CD8-positive, alpha-beta memory T cell (primary cell): ENCODE measurements at regions not wholly inside any gene's neighbourhood (a gene's known extent, or its start where the extent isn't known, plus 50 kb on each side); places are given as distances from the start of the nearest gene placed in this dataset.

Source experiments
- CTCF ChIA-PET: fragments of 350-600 bp; sonication (Branson Sonifier 250); formaldehyde crosslinking; loops from one replicate; lab custom pipeline; 2021; ENCODE audit warnings: antibody characterized with exemption; lab: Charles Lee
- POLR2A ChIA-PET: fragments of 350-600 bp; sonication (Branson Sonifier 250); formaldehyde crosslinking; loops from one replicate; lab custom pipeline; 2021; ENCODE audit warnings: antibody characterized with exemption; lab: Charles Lee
- DNase-seq, 5 donors: peaks; one replicate each; pipeline versions ENCODE4 v3.0.0 to v3.0.0-alpha.2; 2020 to 2022; ENCODE audit warnings: mixed read lengths in 1 of 5
- H3K27ac ChIP-seq: one replicate; pipeline ENCODE4 v1.7.0; 2013; ENCODE audit warnings: low read depth, mild to moderate bottlenecking, low read length, moderate library complexity
- H3K27me3 ChIP-seq: 2 replicates; pipeline ENCODE4 v1.7.0; 2013; ENCODE audit warnings: low read length, mild to moderate bottlenecking; ENCODE audit not compliant: insufficient read depth, poor library complexity, severe bottlenecking
- H3K36me3 ChIP-seq: 2 replicates; pipeline ENCODE4 v1.7.0; 2013; ENCODE audit warnings: mild to moderate bottlenecking, low read length, moderate library complexity; ENCODE audit not compliant: insufficient read depth
- H3K4me1 ChIP-seq: 2 replicates; pipeline ENCODE4 v1.7.0; 2013; ENCODE audit warnings: mild to moderate bottlenecking, low read length, moderate library complexity; ENCODE audit not compliant: insufficient read depth
- H3K4me3 ChIP-seq: 2 replicates; pipeline ENCODE4 v1.7.0; 2013; ENCODE audit warnings: mild to moderate bottlenecking, low read length
- H3K9me3 ChIP-seq: 2 replicates; pipeline ENCODE4 v1.7.0; 2013; ENCODE audit warnings: mild to moderate bottlenecking, low read length
- H3K27ac Mint-ChIP-seq, 8 donors: one replicate each; pipeline ENCODE4 v1.8.0; 2020 to 2021; ENCODE audit warnings: mixed read lengths in 8 of 8, mild to moderate bottlenecking in 6 of 8, inconsistent platforms in 3 of 8, moderate library complexity in 3 of 8
- H3K27me3 Mint-ChIP-seq, 2 donors: one replicate each; pipeline ENCODE4 v1.8.0; 2020 to 2021; ENCODE audit warnings: mixed read lengths in 2 of 2, mild to moderate bottlenecking in 1 of 2, moderate library complexity in 1 of 2
- H3K36me3 Mint-ChIP-seq, 3 donors: one replicate each; pipeline ENCODE4 v1.8.0; 2020 to 2021; ENCODE audit warnings: mixed read lengths in 3 of 3, inconsistent platforms in 1 of 3, mild to moderate bottlenecking in 1 of 3
- H3K4me1 Mint-ChIP-seq, 3 donors: one replicate each; pipeline ENCODE4 v1.8.0; 2020 to 2021; ENCODE audit warnings: mixed read lengths in 3 of 3, inconsistent platforms in 1 of 3, mild to moderate bottlenecking in 1 of 3
- H3K4me3 Mint-ChIP-seq, 7 donors: one replicate each; pipeline ENCODE4 v1.8.0; 2020 to 2021; ENCODE audit warnings: mixed read lengths in 7 of 7, mild to moderate bottlenecking in 6 of 7, moderate library complexity in 4 of 7, inconsistent platforms in 2 of 7
- H3K9me3 Mint-ChIP-seq, 5 donors: one replicate each; pipeline ENCODE4 v1.8.0; 2020 to 2022; ENCODE audit warnings: mixed read lengths in 5 of 5, mild to moderate bottlenecking in 3 of 5, moderate library complexity in 2 of 5, inconsistent platforms in 1 of 5

DNA sequence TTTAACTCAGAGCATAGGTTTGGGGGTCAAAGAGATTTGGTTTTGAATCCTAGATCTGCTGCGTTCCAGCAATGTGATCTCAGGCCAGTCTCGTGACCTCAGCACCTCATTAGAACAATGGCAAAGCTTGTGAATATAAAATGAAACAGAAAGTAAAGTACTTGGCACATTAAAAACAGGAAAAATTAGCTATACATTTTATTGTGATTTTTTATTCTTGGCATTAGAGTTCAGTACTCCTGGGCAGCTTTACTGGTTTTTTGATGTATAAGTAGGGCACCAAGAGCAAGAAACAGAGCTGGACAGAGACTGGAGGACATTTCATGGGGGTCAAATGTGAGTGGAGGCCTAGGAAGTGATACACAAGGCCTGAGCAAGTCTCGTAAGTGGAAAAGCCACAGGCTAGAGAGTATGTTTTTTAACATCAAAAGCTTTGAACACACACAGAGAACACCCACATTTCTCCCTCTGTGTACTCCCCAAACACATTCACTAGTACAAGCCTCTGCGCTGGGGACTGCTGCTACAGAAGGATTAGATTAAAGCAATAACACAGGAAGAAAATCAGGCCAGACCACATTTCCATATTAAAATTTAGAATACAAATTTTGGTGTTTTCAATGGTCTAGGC, 157.2 kb upstream of the SLC25A13 start:
- no peak for DNase-seq
- POLR2A ChIA-PET: no interaction called here
- Histone ChIP-seq H3K27me3 (no peaks in the 10 kb centered on the region), H3K4me3 (peak overlapping the region; percentile 20), H3K4me1 (peaks cover 10% of the 10 kb centered on the region), H3K36me3 (no peaks in the 10 kb centered on the region), H3K27ac (no peak overlapping the region), H3K9me3 (no peaks in the 10 kb centered on the region)
- Mint-ChIP-seq H3K9me3 (peaks cover 0 to 2% (median 0%) of the 10 kb centered on the region in 5 donors), H3K4me3 (peak overlapping the region in 5 of 7 donors; percentile 4 to 76 (median 52)), H3K36me3 (peaks cover 0 to 4% (median 1%) of the 10 kb centered on the region in 3 donors), H3K27me3 (peaks cover 1 to 4% of the 10 kb centered on the region in 2 donors), H3K4me1 (peaks cover 10 to 18% (median 14%) of the 10 kb centered on the region in 3 donors), H3K27ac (peak overlapping the region in 7 of 8 donors; percentile 59 to 89 (median 75))
- CTCF ChIA-PET: no interaction called here

DNA sequence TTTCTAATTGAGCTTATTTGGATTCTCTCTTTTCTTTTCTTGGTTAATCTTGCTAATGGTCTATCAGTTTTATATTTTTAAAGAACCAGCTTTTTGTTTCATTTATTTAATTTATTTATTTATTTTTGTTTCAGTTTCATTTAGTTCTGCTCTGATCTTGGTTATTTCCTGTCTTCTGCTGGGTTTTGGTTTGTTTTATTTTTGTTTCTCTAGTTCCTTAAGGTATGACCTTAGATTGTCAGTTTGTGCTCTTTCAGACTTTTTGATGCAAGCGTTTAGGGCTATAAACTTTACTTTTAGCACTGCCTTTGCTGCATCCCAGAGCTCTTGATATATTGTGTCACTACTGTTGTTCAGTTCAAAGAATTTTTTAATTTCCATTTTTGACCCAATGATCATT, 149.7 kb upstream of the SLC25A13 start:
- peak overlapping the region in 7 of 8 donors; percentile 43 to 92 (median 78) for H3K27ac Mint-ChIP-seq

DNA sequence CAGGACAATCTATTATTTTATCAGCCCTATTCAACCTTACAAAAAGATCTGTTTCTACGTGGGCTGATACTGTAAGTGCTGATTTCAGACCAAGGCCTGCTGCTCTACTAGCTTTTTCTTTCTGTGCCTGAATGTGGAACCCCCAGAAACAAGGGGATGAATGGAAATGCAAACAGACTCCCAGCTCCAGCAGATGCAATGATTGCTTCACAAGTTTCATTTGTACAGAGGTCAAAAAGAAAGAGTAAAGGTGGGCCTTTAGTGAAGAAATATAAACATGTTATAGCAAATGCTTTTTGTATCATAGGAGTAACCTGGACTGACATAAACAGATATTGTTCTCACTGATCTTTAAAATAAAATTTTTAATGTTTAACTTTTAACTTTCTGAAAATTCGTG, 130.2 kb upstream of the SLC25A13 start:
- Histone ChIP-seq H3K36me3 (no peaks in the 10 kb centered on the region), H3K4me3 (no peak overlapping the region), H3K9me3 (no peaks in the 10 kb centered on the region), H3K4me1 (no peaks in the 10 kb centered on the region), H3K27ac (no peak overlapping the region), H3K27me3 (no peaks in the 10 kb centered on the region)
- Mint-ChIP-seq H3K4me3 (no peak overlapping the region), H3K27me3 (peaks cover 2 to 12% of the 10 kb centered on the region in 2 donors), H3K9me3 (no peaks in the 10 kb centered on the region), H3K36me3 (no peaks in the 10 kb centered on the region), H3K4me1 (no peaks in the 10 kb centered on the region), H3K27ac (no peak overlapping the region)
- DNase-seq: no peak
- POLR2A ChIA-PET: no interaction called here
- CTCF ChIA-PET: no interaction called here

More for the DNA sequence above, 149.7 kb upstream of the SLC25A13 start:
- Histone ChIP-seq H3K27me3 (no peaks in the 10 kb centered on the region), H3K9me3 (no peaks in the 10 kb centered on the region), H3K4me3 (no peak overlapping the region), H3K4me1 (peaks cover 6% of the 10 kb centered on the region), H3K27ac (no peak overlapping the region), H3K36me3 (no peaks in the 10 kb centered on the region)
- H3K9me3 Mint-ChIP-seq: peaks cover 0 to 4% (median 2%) of the 10 kb centered on the region in 5 donors
- DNase-seq: no peak
- peaks cover 2 to 4% of the 10 kb centered on the region in 2 donors for H3K27me3 Mint-ChIP-seq
- ChIA-PET POLR2A (no interaction called here), CTCF (no interaction called here)
- H3K36me3 Mint-ChIP-seq: peaks cover 0 to 12% (median 3%) of the 10 kb centered on the region in 3 donors
- H3K4me3 Mint-ChIP-seq: peak overlapping the region in 6 of 7 donors; percentile 33 to 62 (median 53)
- peaks cover 18 to 25% (median 23%) of the 10 kb centered on the region in 3 donors for H3K4me1 Mint-ChIP-seq

DNA sequence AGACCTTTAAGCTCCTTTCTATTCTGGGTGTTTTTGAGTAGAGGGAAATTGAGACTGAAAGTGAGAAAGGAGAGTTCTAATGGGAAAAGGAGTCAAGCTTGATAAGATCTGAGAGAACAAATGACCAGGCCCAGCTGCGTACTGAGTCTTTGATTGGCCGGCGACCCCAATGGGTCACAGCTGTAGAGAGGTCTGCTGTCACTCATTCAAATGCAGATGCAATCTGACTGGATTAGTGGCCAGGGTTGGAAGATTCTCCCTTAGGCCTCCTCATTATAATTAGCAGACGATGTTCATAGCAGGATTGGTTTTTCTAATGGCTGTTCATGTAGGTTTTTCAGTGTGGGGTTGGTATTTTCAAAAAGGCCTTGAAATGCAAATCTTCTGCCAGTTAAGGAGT, 127.2 kb upstream of the SLC25A13 start:
- no peak for DNase-seq
- no peak overlapping the region for H3K4me3 ChIP-seq
- H3K9me3 ChIP-seq: no peaks in the 10 kb centered on the region
- no peaks in the 10 kb centered on the region for H3K27me3 ChIP-seq
- POLR2A ChIA-PET: no interaction called here
- H3K36me3 ChIP-seq: no peaks in the 10 kb centered on the region
- no peak overlapping the region for H3K27ac ChIP-seq
- Mint-ChIP-seq H3K36me3 (no peaks in the 10 kb centered on the region), H3K9me3 (no peaks in the 10 kb centered on the region), H3K4me1 (no peaks in the 10 kb centered on the region), H3K27me3 (peaks cover 2 to 12% of the 10 kb centered on the region in 2 donors), H3K4me3 (no peak overlapping the region), H3K27ac (no peak overlapping the region)
- CTCF ChIA-PET: no interaction called here
- no peaks in the 10 kb centered on the region for H3K4me1 ChIP-seq

DNA sequence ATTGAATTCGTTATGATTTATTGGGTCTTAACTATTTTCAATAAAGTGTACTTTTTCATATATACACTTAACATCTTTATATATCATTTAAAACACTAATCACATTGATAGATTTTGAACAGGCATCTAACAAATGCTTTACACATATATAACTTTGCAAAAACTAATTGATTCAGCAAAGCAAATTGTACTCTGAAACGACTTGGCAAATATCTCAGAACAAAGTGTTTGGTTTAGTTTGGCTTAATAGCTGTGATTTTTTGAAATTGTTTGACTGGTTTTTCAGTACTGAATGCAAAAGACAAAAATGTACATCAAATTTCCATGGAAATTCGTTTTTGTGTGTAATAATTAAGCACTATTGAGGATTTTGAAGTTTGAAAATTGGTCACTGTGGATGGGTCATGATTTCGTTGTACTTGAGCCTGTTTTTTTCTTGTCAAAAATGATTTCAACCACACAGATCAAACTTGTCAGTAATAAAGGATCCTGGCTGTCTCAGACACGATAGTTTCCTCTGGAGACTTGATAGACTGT, 125.3 kb upstream of the SLC25A13 start:
- H3K4me1 ChIP-seq: no peaks in the 10 kb centered on the region
- Mint-ChIP-seq H3K27ac (no peak overlapping the region), H3K4me3 (no peak overlapping the region), H3K27me3 (peaks cover 0 to 9% of the 10 kb centered on the region in 2 donors), H3K4me1 (no peaks in the 10 kb centered on the region), H3K9me3 (no peaks in the 10 kb centered on the region), H3K36me3 (no peaks in the 10 kb centered on the region)
- DNase-seq: no peak
- H3K36me3 ChIP-seq: no peaks in the 10 kb centered on the region
- H3K9me3 ChIP-seq: no peaks in the 10 kb centered on the region
- H3K27me3 ChIP-seq: no peaks in the 10 kb centered on the region
- H3K4me3 ChIP-seq: no peak overlapping the region
- CTCF ChIA-PET: no interaction called here
- H3K27ac ChIP-seq: no peak overlapping the region
- POLR2A ChIA-PET: no interaction called here

DNA sequence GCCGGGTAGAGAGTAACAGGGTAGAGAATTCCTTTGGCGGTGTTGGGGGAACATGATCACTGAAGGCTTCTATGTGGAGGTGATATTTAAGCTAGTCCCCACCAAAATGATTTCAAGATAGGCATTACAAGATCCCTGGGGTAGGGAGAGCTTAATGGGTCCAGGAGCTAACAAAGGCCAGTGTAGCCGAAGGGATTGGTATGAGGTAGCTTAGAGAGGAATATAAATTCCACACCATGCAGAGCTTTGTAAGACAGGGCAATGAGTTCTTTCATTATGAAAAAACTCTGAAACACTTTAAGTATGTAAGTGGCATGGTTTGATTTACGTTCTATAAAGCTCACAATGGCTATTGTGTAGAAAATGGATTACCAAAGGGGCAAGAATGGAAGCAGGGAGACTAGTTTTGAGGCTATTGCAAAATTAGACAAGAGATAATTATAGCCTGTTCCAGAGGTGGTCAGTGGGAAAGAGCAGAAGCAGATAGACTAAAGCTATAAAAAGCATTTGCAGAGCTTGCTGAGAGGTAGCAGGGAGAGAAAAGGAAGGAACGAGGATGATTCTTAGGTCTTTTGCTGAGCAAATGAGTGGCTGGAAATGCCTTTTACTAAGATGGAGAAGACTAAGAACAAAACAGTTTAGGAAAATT, 119.7 kb upstream of the SLC25A13 start:
- Mint-ChIP-seq H3K4me3 (no peak overlapping the region), H3K4me1 (no peaks in the 10 kb centered on the region), H3K27ac (no peak overlapping the region), H3K9me3 (peaks cover 0 to 2% (median 0%) of the 10 kb centered on the region in 5 donors), H3K27me3 (peaks cover 8 to 12% of the 10 kb centered on the region in 2 donors), H3K36me3 (peaks cover 0 to 1% (median 0%) of the 10 kb centered on the region in 3 donors)
- Histone ChIP-seq H3K4me3 (no peak overlapping the region), H3K4me1 (no peaks in the 10 kb centered on the region), H3K9me3 (no peaks in the 10 kb centered on the region), H3K36me3 (no peaks in the 10 kb centered on the region), H3K27ac (no peak overlapping the region), H3K27me3 (no peaks in the 10 kb centered on the region)
- DNase-seq: no peak
- CTCF ChIA-PET: no interaction called here
- POLR2A ChIA-PET: no interaction called here

DNA sequence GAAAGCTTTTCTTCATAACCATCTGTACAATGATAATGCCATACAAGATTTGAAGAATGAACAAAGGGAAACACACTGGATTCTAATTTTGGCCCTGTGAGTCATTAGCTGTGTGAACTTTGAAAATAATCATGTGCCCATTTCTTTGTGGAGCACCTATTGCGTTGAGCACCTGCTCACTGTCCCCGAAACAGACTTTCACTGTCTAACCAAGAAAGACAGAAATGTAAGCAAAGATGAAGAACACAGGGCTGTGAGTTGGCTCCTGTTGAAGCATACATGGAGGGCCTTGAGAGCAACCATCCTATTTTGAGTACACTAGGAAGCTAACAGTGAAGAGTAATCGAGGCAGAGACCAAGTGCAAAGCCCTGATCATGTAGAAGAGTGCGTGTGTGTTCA, 118.4 kb upstream of the SLC25A13 start:
- H3K36me3 Mint-ChIP-seq: peaks cover 0 to 1% (median 0%) of the 10 kb centered on the region in 3 donors
- Histone ChIP-seq H3K27ac (no peak overlapping the region), H3K4me3 (no peak overlapping the region), H3K36me3 (no peaks in the 10 kb centered on the region), H3K4me1 (no peaks in the 10 kb centered on the region), H3K27me3 (no peaks in the 10 kb centered on the region), H3K9me3 (no peaks in the 10 kb centered on the region)
- DNase-seq: no peak
- ChIA-PET CTCF (no interaction called here), POLR2A (no interaction called here)
- no peak overlapping the region for H3K4me3 Mint-ChIP-seq
- H3K9me3 Mint-ChIP-seq: peaks cover 0 to 2% (median 0%) of the 10 kb centered on the region in 5 donors
- peaks cover 8 to 19% of the 10 kb centered on the region in 2 donors for H3K27me3 Mint-ChIP-seq
- H3K27ac Mint-ChIP-seq: peak overlapping the region in 1 of 8 donors; percentile 52
- no peaks in the 10 kb centered on the region for H3K4me1 Mint-ChIP-seq

DNA sequence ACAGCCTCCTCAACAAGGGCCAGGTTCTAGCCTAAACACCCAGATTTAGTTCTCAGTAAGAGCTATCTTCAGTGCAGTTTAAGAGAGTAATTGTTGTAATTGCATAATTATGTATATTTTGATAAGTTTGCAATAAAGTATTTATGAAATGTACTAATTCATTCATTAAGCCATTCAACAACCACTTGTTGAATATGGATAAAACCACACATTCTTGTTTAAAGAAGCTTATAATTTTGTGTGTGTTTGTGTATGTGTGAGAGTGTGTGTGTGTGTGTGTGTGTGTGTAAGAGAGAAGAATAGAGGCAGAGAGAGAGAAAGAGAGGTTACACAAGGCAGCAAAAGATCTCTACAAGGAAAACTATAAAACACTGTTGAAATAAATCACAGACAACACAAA, 115.0 kb upstream of the SLC25A13 start:
- peaks cover 0 to 2% (median 0%) of the 10 kb centered on the region in 5 donors for H3K9me3 Mint-ChIP-seq
- Histone ChIP-seq H3K4me1 (no peaks in the 10 kb centered on the region), H3K4me3 (no peak overlapping the region), H3K27me3 (no peaks in the 10 kb centered on the region), H3K27ac (no peak overlapping the region), H3K9me3 (no peaks in the 10 kb centered on the region), H3K36me3 (no peaks in the 10 kb centered on the region)
- ChIA-PET POLR2A (no interaction called here), CTCF (no interaction called here)
- no peak overlapping the region for H3K4me3 Mint-ChIP-seq
- no peak for DNase-seq
- peaks cover 8 to 24% of the 10 kb centered on the region in 2 donors for H3K27me3 Mint-ChIP-seq
- no peaks in the 10 kb centered on the region for H3K4me1 Mint-ChIP-seq
- H3K27ac Mint-ChIP-seq: no peak overlapping the region
- peaks cover 0 to 1% (median 0%) of the 10 kb centered on the region in 3 donors for H3K36me3 Mint-ChIP-seq
